ENCODE measurements at regions not wholly inside any gene's neighbourhood (a gene's known extent, or its start where the extent isn't known, plus 50 kb on each side); places are given as distances from the start of the nearest gene placed in this dataset.
"Not testable (repeated sequence)": the region's sequence is repeated elsewhere in the genome, so short reads cannot be mapped to it uniquely, and the experiment has no call there.

DNA sequence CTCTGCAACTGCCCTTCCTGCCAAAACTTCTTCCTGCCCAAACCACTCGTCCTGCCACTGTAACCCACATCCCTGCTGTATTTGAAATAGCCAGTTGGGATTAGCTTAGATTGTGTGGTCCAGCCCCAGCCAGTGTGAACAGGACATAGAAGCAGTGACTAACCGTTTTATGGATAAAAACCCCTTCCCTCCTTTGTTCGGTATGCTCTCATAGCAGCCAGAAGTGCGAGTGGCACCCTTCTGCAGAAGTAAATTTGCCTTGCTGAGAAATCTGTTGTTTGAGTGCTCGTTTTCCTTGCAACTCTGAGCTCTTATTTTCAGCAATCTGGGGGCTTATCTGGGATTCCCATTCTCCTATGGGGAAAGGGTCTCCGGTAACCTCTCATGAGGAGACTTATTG, 470.0 kb downstream of the PRDM9 start:
- no peaks in the 10 kb centered on the region for H3K36me3 Mint-ChIP-seq

DNA sequence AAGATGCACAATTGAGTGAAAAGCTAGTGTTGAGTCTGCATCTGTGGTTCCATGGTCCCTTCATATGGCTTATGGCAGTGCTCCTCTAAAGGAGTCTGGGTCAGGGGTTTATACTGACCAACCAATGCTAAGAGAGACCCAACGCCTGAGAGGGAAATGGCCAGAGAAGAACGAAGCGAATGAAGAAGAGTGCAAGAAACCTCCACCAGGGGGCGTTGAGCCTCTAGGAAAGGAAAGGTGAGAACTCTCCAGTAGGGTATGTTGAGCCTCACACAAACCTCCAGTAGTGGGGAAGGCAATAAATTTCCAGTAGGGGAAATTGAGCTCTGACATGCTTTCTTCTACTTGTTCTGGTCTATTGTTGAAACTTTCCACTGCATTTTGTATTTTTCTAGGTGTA, 470.6 kb downstream of the PRDM9 start:
- H3K9me3 Mint-ChIP-seq, result peaks cover 12% of the 10 kb centered on the region
- no peak overlapping the region for H3K4me3 Mint-ChIP-seq
- H3K27ac Mint-ChIP-seq, result no peak overlapping the region
- no peaks in the 10 kb centered on the region for H3K36me3 Mint-ChIP-seq
- no peaks in the 10 kb centered on the region for H3K4me1 Mint-ChIP-seq
- ATAC-seq (ENCODE audit: low read depth) (no peak), DNase-seq (ENCODE audit: low spot score in 2 of 2) (no peak)
- H3K27me3 Mint-ChIP-seq, result no peaks in the 10 kb centered on the region

More for the DNA sequence above, 470.0 kb downstream of the PRDM9 start:
- H3K4me1 Mint-ChIP-seq, result no peaks in the 10 kb centered on the region
- H3K9me3 Mint-ChIP-seq, result peaks cover 10% of the 10 kb centered on the region
- H3K27ac Mint-ChIP-seq, result no peak overlapping the region
- DNase-seq (ENCODE audit: low spot score in 2 of 2), result no peak
- H3K27me3 Mint-ChIP-seq, result no peaks in the 10 kb centered on the region
- no peak for ATAC-seq (ENCODE audit: low read depth)
- H3K4me3 Mint-ChIP-seq, result no peak overlapping the region

- Mint-ChIP-seq H3K27ac (no peak overlapping the region), H3K27me3 (no peaks in the 10 kb centered on the region), H3K9me3 (peaks cover 5% of the 10 kb centered on the region), H3K4me1 (no peaks in the 10 kb centered on the region), H3K36me3 (no peaks in the 10 kb centered on the region), H3K4me3 (no peak overlapping the region)
- no peak for ATAC-seq (ENCODE audit: low read depth)
- DNase-seq (ENCODE audit: low spot score in 2 of 2), result no peak
These were observed 484.0 kb downstream of the PRDM9 start for GRCh38 chr5:23991406-23991805.

DNA sequence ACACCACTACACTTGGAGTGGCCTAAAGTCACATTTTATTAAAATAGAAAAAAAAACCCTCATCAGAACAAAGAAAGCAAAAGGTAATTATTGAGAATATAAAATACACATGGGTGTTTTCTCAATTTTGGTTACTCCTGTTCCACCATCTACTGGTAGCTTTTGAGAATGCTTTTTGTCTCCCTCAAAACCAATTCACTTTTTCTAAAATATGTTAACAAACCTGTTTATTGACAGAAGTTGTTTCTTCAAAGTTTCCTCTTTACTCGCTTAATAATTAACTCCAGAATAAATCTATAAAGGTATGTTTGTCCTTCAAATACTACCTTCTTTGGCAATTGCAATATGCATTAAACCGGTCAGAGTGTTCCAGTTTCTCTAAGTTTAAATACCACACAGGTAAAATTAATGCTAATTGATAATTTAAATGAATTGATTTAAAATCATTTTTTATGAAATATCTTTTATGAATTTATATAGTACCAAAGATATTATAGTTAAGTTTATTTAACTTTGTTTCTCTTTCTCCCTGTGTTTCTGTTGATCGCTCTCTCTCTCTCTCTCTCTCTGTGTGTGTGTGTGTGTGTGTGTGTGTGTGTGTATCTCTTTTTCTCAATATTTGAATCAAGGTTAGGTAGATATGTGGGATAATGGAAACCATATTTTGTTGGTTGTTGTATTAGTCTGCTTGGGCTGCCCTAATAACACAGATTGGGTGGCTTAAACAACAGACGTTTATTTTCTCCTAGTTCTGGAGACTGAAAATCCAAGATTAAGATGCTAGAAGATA, 487.4 kb downstream of the PRDM9 start:
- Mint-ChIP-seq H3K4me1 (no peaks in the 10 kb centered on the region), H3K27ac (no peak overlapping the region), H3K36me3 (no peaks in the 10 kb centered on the region), H3K9me3 (peaks cover 3% of the 10 kb centered on the region), H3K4me3 (no peak overlapping the region), H3K27me3 (no peaks in the 10 kb centered on the region)
- no peak for DNase-seq (ENCODE audit: low spot score in 2 of 2)
- no peak for ATAC-seq (ENCODE audit: low read depth)

GRCh38 chr5:23996525-23996924, 489.1 kb downstream of the PRDM9 start:
- ATAC-seq (ENCODE audit: low read depth), result no peak
- H3K36me3 Mint-ChIP-seq, result no peaks in the 10 kb centered on the region
- H3K4me3 Mint-ChIP-seq, result no peak overlapping the region
- H3K9me3 Mint-ChIP-seq, result peaks cover 1% of the 10 kb centered on the region
- no peak for DNase-seq (ENCODE audit: low spot score in 2 of 2)
- H3K27me3 Mint-ChIP-seq, result no peaks in the 10 kb centered on the region
- no peak overlapping the region for H3K27ac Mint-ChIP-seq
- H3K4me1 Mint-ChIP-seq, result no peaks in the 10 kb centered on the region

GRCh38 chr5:24005384-24005783, 498.0 kb downstream of the PRDM9 start:
- Mint-ChIP-seq H3K4me1 (no peaks in the 10 kb centered on the region), H3K9me3 (peaks cover 2% of the 10 kb centered on the region), H3K27me3 (no peaks in the 10 kb centered on the region), H3K4me3 (no peak overlapping the region), H3K27ac (no peak overlapping the region), H3K36me3 (no peaks in the 10 kb centered on the region)
- ATAC-seq (ENCODE audit: low read depth), result no peak
- no peak for DNase-seq (ENCODE audit: low spot score in 2 of 2)

GRCh38 chr5:24017710-24018109, 510.3 kb downstream of the PRDM9 start:
- not testable (repeated sequence) for DNase-seq (ENCODE audit: low spot score in 2 of 2); H3K27ac Mint-ChIP-seq; H3K4me1 Mint-ChIP-seq; ATAC-seq (ENCODE audit: low read depth); H3K9me3 Mint-ChIP-seq; H3K4me3 Mint-ChIP-seq; H3K36me3 Mint-ChIP-seq; H3K27me3 Mint-ChIP-seq

- H3K9me3 Mint-ChIP-seq, result peaks cover 13% of the 10 kb centered on the region
- H3K36me3 Mint-ChIP-seq, result no peaks in the 10 kb centered on the region
- no peak overlapping the region for H3K4me3 Mint-ChIP-seq
- no peaks in the 10 kb centered on the region for H3K27me3 Mint-ChIP-seq
- H3K4me1 Mint-ChIP-seq, result no peaks in the 10 kb centered on the region
- ATAC-seq (ENCODE audit: low read depth) (no peak), DNase-seq (ENCODE audit: low spot score in 2 of 2) (no peak)
- H3K27ac Mint-ChIP-seq, result no peak overlapping the region
These were observed 518.9 kb downstream of the PRDM9 start for GRCh38 chr5:24026288-24026687.

DNA sequence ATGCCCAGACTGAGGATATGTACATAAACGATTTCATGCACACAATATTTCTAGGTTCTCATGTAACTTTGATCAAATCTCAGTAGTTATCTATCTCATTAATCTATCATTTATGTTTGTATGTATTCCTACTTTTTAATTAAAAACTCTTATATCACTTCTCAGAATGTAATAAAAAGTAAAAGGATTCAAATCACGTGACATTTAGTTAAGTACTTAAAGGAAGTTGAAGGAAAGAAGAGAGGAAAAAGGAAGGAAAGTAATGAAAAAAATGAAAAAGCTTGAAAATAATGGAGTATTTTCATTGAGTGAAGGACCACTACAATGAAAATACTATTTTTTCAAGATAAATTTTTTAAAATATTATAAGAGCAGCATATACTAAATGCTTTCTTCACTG, 535.3 kb downstream of the PRDM9 start:
- Mint-ChIP-seq H3K4me1 (no peaks in the 10 kb centered on the region), H3K27me3 (no peaks in the 10 kb centered on the region)
- DNase-seq (ENCODE audit: low spot score in 2 of 2), result no peak

GRCh38 chr5:24045046-24045445, 537.6 kb downstream of the PRDM9 start:
- DNase-seq (ENCODE audit: low spot score in 2 of 2) (no peak), ATAC-seq (ENCODE audit: low read depth) (no peak)
- Mint-ChIP-seq H3K27me3 (no peaks in the 10 kb centered on the region), H3K27ac (no peak overlapping the region), H3K4me1 (no peaks in the 10 kb centered on the region), H3K36me3 (no peaks in the 10 kb centered on the region), H3K9me3 (peaks cover 2% of the 10 kb centered on the region), H3K4me3 (no peak overlapping the region)

More for the DNA sequence above, 535.3 kb downstream of the PRDM9 start:
- H3K4me3 Mint-ChIP-seq, result no peak overlapping the region
- no peaks in the 10 kb centered on the region for H3K36me3 Mint-ChIP-seq
- no peak for ATAC-seq (ENCODE audit: low read depth)
- H3K9me3 Mint-ChIP-seq, result peaks cover 6% of the 10 kb centered on the region
- H3K27ac Mint-ChIP-seq, result no peak overlapping the region

DNA sequence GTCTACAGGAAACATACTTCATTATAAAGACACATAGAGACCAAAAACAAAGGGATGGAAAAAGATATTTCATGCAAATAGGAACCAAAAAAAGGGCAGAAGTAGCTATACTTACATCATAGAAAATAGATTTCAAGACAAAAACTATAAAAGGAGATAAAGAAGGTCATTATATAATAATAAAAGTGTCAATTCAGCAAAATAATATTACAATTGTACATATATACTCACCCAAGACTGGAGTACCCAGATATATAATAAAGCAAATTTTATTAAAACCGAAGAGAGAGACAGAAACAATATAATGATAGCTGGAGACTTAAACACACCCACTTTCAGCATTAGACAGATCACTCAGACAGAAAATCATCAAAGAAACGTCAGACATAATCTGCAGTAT, 546.3 kb downstream of the PRDM9 start:
- no peak overlapping the region for H3K27ac Mint-ChIP-seq
- H3K4me3 Mint-ChIP-seq, result no peak overlapping the region
- H3K4me1 Mint-ChIP-seq, result no peaks in the 10 kb centered on the region
- peaks cover 5% of the 10 kb centered on the region for H3K9me3 Mint-ChIP-seq
- ATAC-seq (ENCODE audit: low read depth), result no peak
- no peaks in the 10 kb centered on the region for H3K27me3 Mint-ChIP-seq
- no peaks in the 10 kb centered on the region for H3K36me3 Mint-ChIP-seq
- DNase-seq (ENCODE audit: low spot score in 2 of 2), result no peak

- Mint-ChIP-seq H3K27ac (no peak overlapping the region), H3K4me3 (no peak overlapping the region), H3K4me1 (no peaks in the 10 kb centered on the region), H3K36me3 (no peaks in the 10 kb centered on the region), H3K9me3 (peaks cover 3% of the 10 kb centered on the region), H3K27me3 (no peaks in the 10 kb centered on the region)
- ATAC-seq (ENCODE audit: low read depth) (no peak), DNase-seq (ENCODE audit: low spot score in 2 of 2) (no peak)
These were observed 551.6 kb downstream of the PRDM9 start for GRCh38 chr5:24059006-24059405.

- peaks cover 3% of the 10 kb centered on the region for H3K9me3 Mint-ChIP-seq
- no peak overlapping the region for H3K27ac Mint-ChIP-seq
- H3K27me3 Mint-ChIP-seq, result no peaks in the 10 kb centered on the region
- H3K36me3 Mint-ChIP-seq, result no peaks in the 10 kb centered on the region
- no peak for DNase-seq (ENCODE audit: low spot score in 2 of 2)
- H3K4me3 Mint-ChIP-seq, result no peak overlapping the region
- ATAC-seq (ENCODE audit: low read depth), result no peak
- H3K4me1 Mint-ChIP-seq, result no peaks in the 10 kb centered on the region
These were observed 552.3 kb downstream of the PRDM9 start for GRCh38 chr5:24059716-24060115.

DNA sequence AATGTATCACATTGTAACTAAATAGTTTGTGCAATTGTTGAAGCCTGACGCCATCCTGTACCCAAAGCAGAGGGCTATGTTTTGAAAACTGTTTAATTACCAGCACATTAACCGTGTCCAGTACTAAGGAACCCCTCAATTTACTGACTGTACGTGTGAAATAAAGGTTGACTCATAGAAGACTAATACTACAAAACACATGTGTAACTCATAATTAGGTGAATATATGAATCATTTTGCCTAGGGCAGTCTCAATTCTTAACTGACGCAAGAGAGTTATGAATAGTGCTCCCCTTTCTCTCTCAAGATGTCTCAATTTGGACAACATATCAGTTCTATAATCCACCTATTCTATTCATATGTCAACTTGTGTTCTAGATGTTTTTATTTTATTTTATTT, 558.4 kb downstream of the PRDM9 start:
- DNase-seq (ENCODE audit: low spot score in 2 of 2) (no peak), ATAC-seq (ENCODE audit: low read depth) (no peak)
- Mint-ChIP-seq H3K27ac (no peak overlapping the region), H3K4me3 (no peak overlapping the region), H3K9me3 (peaks cover 5% of the 10 kb centered on the region), H3K36me3 (no peaks in the 10 kb centered on the region), H3K27me3 (no peaks in the 10 kb centered on the region), H3K4me1 (no peaks in the 10 kb centered on the region)

GRCh38 chr5:24067208-24067607, 559.8 kb downstream of the PRDM9 start:
- Mint-ChIP-seq H3K27ac (no peak overlapping the region), H3K4me1 (no peaks in the 10 kb centered on the region), H3K27me3 (no peaks in the 10 kb centered on the region), H3K36me3 (no peaks in the 10 kb centered on the region), H3K4me3 (no peak overlapping the region), H3K9me3 (peaks cover 4% of the 10 kb centered on the region)
- DNase-seq (ENCODE audit: low spot score in 2 of 2) (no peak), ATAC-seq (ENCODE audit: low read depth) (no peak)

Measured in memory B cell (primary cell).